Stomach (tissue), 8 donors: ENCODE measurements at regions not wholly inside any gene's neighbourhood (a gene's known extent, or its start where the extent isn't known, plus 50 kb on each side); places are given as distances from the start of the nearest gene placed in this dataset.

Experiments
- DNase-seq, 2 donors: peaks; one replicate each; pipeline versions ENCODE4 v3.0.0 to v3.0.0-alpha.2; 2013 to 2019
- H3K27ac ChIP-seq, 5 donors: fragments of 200-600 bp in 4 of 5; sonication (generic) in 4 of 5; one replicate each; pipeline ENCODE4 v1.5.1; 2013 to 2019; ENCODE audit warnings: mild to moderate bottlenecking in 1 of 5, moderate library complexity in 1 of 5
- H3K27me3 ChIP-seq, 3 donors: fragments of 200-600 bp; sonication (generic); one replicate each; pipeline ENCODE4 v1.5.1; 2017 to 2019; ENCODE audit warnings: mixed run types in 1 of 3
- H3K36me3 ChIP-seq, 4 donors: fragments of 200-600 bp; sonication (generic); 1 replicate in 3 of 4; 2 replicates in 1 of 4; pipeline ENCODE4 v1.5.1; 2016 to 2019
- H3K4me1 ChIP-seq, 4 donors: fragments of 200-600 bp; sonication (generic); one replicate each; pipeline ENCODE4 v1.5.1; 2016 to 2019
- H3K4me3 ChIP-seq, 4 donors: fragments of 200-600 bp; sonication (generic) in 3 of 4; one replicate each; pipeline ENCODE4 v1.5.1; 2016 to 2019; ENCODE audit warnings: mild to moderate bottlenecking in 1 of 4
- H3K9me3 ChIP-seq, 4 donors: fragments of 200-600 bp; sonication (generic); one replicate each; pipeline ENCODE4 v1.5.1; 2016 to 2019
- EP300 ChIP-seq: sonication (generic); formaldehyde crosslinking; IDR thresholded peaks from one replicate; pipeline ENCODE4 v1.6.1; 2017; ENCODE audit warnings: antibody characterized with exemption
- POLR2A ChIP-seq, 4 donors: fragments of 450-650 bp; IDR thresholded peaks; one replicate each; pipeline ENCODE4 v1.6.1; 2016; ENCODE audit warnings: antibody characterized with exemption in 4 of 4, control low read depth in 2 of 4, mild to moderate bottlenecking in 1 of 4, moderate library complexity in 1 of 4
- POLR2AphosphoS5 ChIP-seq, 3 donors: sonication (generic); formaldehyde crosslinking; IDR thresholded peaks; one replicate each; pipeline ENCODE4 v1.6.1; 2016; ENCODE audit warnings: antibody characterized with exemption in 3 of 3
- WGBS, 5 donors: extraction: QIAGEN DNeasy Blood & Tissue Kit in 3 of 5; methylation state at CpG; one replicate each; pipeline versions ENCODE4 v1.1.5 to v1.1.7; 2013 to 2018; 5-methylcytosine and 5-hydroxymethylcytosine counted together
- intact Hi-C: fragments of 100-400 bp; cut with DNase I; formaldehyde crosslinking; loops from one replicate; pipeline ENCODE4 v1.15.1; 2023; ENCODE audit warnings: low total_unique reads
- TF ChIP-seq, protein P1 (sequence below), 7 experiments: fragments of 450-650 bp in 4 of 7; fragments of 200-600 bp in 3 of 7; sonication (generic) in 3 of 7; IDR thresholded peaks; one replicate each; pipeline ENCODE4 v1.5.1; 2016 to 2019; ENCODE audit warnings: antibody characterized with exemption in 7 of 7, control low read depth in 2 of 7, mild to moderate bottlenecking in 1 of 7
- donor health status: healthy with polysubstance abuse.
- donor health status: Bipolar disorder and iron deficiency.
- donor health status: healthy.

DNA sequence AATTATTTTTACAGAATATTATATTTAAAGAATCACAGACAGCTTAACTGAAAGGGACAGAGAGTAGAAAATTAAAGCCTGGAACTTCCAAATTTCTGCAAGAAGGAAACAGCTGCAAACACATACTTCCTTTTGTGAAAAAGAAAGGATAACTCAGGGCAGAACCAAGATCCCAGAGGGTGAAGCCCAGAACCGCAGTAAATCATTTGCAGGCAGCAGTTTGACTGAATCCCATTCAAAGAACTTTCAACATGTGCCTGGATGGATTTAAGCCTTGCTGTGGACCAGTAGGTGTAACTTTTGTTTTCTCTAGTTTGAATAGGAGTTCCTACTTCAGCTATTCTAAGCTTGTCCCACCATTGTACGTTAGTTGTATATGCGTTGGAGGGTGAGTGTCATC, 733.2 kb downstream of the ROBO2 start:
- Histone ChIP-seq H3K36me3 (no peaks in the 10 kb centered on the region), H3K27me3 (no peaks in the 10 kb centered on the region), H3K9me3 (peaks cover 0 to 5% (median 0%) of the 10 kb centered on the region in 4 donors), H3K4me3 (no peak overlapping the region), H3K4me1 (no peaks in the 10 kb centered on the region), H3K27ac (no peak overlapping the region)
- no peak for TF ChIP-seq EP300
- no peak for TF ChIP-seq POLR2A (IDR thresholded peaks at IDR 0.05)
- intact Hi-C loops: no loop called here
- WGBS, 5 donors: 86 to 95% (median 90%) methylated on average over 3 of the region's 3 CpGs
- DNase-seq: no peak

DNA sequence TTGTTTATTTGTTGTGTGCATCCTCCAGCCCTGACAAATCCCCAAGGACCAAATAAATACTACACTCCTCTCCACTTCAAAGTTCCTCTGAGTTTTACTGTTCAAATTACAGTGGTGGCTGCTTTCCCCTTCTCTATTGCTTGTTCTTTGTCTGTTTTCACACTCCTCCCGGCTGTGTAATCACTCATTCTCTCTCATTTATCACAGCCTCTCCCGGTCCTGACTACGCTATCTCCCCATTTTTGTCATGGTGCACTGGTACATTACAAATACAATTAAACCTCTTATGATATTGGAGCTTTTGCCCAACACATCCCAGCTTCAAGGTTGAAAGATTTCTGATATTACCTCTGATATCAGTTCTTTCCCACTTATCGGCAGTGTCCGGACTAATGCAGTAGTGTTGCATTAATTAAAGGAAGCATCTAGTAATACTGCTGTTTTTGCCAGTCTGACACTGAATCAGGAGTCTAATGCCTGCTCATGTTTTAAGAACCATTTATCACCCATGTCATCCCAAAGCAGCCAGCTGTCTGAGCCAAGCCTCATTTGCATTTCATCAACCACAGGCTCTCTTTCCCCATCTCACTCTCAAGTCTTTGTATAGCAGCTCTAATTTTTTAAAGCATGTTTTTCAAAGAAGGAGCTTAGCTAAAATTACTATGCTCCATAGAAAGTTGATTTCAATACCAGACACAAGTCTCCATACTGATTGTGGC, 740.5 kb downstream of the ROBO2 start:
- intact Hi-C loops: no loop called here
- no peak overlapping the region for H3K4me3 ChIP-seq
- TF ChIP-seq, protein P1, sequence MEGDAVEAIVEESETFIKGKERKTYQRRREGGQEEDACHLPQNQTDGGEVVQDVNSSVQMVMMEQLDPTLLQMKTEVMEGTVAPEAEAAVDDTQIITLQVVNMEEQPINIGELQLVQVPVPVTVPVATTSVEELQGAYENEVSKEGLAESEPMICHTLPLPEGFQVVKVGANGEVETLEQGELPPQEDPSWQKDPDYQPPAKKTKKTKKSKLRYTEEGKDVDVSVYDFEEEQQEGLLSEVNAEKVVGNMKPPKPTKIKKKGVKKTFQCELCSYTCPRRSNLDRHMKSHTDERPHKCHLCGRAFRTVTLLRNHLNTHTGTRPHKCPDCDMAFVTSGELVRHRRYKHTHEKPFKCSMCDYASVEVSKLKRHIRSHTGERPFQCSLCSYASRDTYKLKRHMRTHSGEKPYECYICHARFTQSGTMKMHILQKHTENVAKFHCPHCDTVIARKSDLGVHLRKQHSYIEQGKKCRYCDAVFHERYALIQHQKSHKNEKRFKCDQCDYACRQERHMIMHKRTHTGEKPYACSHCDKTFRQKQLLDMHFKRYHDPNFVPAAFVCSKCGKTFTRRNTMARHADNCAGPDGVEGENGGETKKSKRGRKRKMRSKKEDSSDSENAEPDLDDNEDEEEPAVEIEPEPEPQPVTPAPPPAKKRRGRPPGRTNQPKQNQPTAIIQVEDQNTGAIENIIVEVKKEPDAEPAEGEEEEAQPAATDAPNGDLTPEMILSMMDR (IDR thresholded peaks at IDR 0.05): no peak
- no peak for TF ChIP-seq POLR2AphosphoS5 (IDR thresholded peaks at IDR 0.05)
- no peak for TF ChIP-seq POLR2A (IDR thresholded peaks at IDR 0.05)
- TF ChIP-seq EP300: no peak
- H3K27ac ChIP-seq: no peak overlapping the region
- WGBS, 5 donors: 38 to 51% (median 47%) methylated on average over 5 of the region's 5 CpGs
- H3K9me3 ChIP-seq: no peaks in the 10 kb centered on the region
- no peaks in the 10 kb centered on the region for H3K27me3 ChIP-seq
- no peaks in the 10 kb centered on the region for H3K4me1 ChIP-seq
- peak in 1 of 2 donors; percentile 10 for DNase-seq
- H3K36me3 ChIP-seq: no peaks in the 10 kb centered on the region

DNA sequence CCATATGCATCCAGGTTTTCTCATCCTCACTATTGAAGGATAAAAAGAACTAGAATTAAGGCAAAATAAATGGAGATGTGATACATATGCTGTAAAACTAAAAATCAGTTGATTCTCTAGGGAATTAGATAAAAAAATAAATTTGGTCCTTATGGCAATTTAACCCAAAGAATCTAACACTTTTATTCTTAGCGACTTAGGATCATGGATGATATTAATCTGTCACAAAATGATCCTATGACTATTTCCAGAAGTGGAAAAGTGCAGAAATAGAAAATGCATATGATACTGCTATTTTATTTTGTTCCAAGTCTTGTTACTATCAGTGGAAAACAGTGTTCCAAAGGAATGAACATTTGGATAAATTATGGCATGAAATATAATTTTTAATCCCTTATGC, 746.3 kb downstream of the ROBO2 start:
- intact Hi-C loops: no loop called here
- Histone ChIP-seq H3K36me3 (no peaks in the 10 kb centered on the region), H3K27me3 (no peaks in the 10 kb centered on the region), H3K27ac (no peak overlapping the region), H3K4me3 (no peak overlapping the region), H3K9me3 (no peaks in the 10 kb centered on the region), H3K4me1 (no peaks in the 10 kb centered on the region)
- no peak for DNase-seq
- no peak for TF ChIP-seq POLR2A (IDR thresholded peaks at IDR 0.05)
- TF ChIP-seq, protein P1 (IDR thresholded peaks at IDR 0.05): no peak
- no peak for TF ChIP-seq POLR2AphosphoS5 (IDR thresholded peaks at IDR 0.05)
- WGBS, 5 donors: 60 to 76% (median 71%) methylated on average over 1 of the region's 1 CpG

DNA sequence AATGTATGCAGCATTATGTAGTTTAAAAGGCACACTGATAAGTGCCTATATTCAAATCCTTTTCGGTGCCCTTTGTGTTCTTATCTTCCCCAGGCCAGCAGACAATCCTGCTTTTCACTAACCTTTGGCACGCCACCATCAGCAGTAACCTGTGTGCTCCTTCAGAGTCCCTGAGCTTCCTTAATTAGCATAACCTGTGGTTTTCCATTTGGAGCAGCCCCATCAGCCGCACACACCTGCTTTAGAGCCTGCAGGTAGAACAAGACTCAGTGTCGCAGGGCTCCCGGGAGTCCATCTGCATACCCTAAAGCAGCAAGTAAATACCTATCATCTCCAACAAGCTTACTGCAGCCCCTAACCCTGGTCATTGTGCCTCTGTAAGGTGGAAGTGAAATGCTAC, 755.1 kb downstream of the ROBO2 start:
- Histone ChIP-seq H3K27me3 (no peaks in the 10 kb centered on the region), H3K9me3 (no peaks in the 10 kb centered on the region), H3K4me1 (no peaks in the 10 kb centered on the region), H3K27ac (no peak overlapping the region), H3K36me3 (no peaks in the 10 kb centered on the region), H3K4me3 (no peak overlapping the region)
- DNase-seq: peak; percentile 28
- TF ChIP-seq POLR2AphosphoS5 (IDR thresholded peaks at IDR 0.05) (no peak), POLR2A (IDR thresholded peaks at IDR 0.05) (no peak), EP300 (no peak)
- TF ChIP-seq, protein P1 (IDR thresholded peaks at IDR 0.05): no peak
- WGBS, 5 donors: 24 to 44% (median 33%) methylated on average over 5 of the region's 5 CpGs
- intact Hi-C loops: no loop called here

DNA sequence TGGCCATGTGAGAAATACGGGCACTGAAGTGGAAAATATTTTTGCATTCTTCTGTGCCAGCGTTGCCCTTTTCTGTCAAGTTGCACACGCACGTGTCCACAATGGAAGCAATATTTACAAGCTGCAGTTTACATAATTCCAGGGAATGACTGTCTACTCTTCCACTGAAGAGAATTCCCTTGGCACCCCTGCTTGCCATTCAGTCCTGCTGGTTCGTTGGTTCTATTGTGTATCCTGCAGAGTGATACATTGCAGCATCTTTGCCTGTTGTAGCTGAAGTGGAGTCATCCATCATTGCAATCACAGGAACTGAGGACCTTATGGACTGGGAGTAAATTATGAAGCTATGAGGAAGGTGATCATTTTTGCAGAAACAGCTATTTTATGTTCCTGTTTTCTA, 759.4 kb downstream of the ROBO2 start:
- Histone ChIP-seq H3K27me3 (no peaks in the 10 kb centered on the region), H3K4me1 (no peaks in the 10 kb centered on the region), H3K4me3 (no peak overlapping the region), H3K9me3 (no peaks in the 10 kb centered on the region), H3K27ac (no peak overlapping the region), H3K36me3 (no peaks in the 10 kb centered on the region)
- intact Hi-C loops: no loop called here
- TF ChIP-seq POLR2AphosphoS5 (IDR thresholded peaks at IDR 0.05) (no peak), EP300 (no peak), POLR2A (IDR thresholded peaks at IDR 0.05) (no peak)
- TF ChIP-seq, protein P1 (IDR thresholded peaks at IDR 0.05): no peak
- no peak for DNase-seq
- WGBS, 5 donors: 82 to 88% (median 83%) methylated on average over 5 of the region's 5 CpGs
